ENCODE measurements at regions not wholly inside any gene's neighbourhood (a gene's known extent, or its start where the extent isn't known, plus 50 kb on each side); places are given as distances from the start of the nearest gene placed in this dataset.

GRCh38 chr16:80063031-80063712, 462.6 kb upstream of the MAF start:
- TF ChIP-seq, protein P1, sequence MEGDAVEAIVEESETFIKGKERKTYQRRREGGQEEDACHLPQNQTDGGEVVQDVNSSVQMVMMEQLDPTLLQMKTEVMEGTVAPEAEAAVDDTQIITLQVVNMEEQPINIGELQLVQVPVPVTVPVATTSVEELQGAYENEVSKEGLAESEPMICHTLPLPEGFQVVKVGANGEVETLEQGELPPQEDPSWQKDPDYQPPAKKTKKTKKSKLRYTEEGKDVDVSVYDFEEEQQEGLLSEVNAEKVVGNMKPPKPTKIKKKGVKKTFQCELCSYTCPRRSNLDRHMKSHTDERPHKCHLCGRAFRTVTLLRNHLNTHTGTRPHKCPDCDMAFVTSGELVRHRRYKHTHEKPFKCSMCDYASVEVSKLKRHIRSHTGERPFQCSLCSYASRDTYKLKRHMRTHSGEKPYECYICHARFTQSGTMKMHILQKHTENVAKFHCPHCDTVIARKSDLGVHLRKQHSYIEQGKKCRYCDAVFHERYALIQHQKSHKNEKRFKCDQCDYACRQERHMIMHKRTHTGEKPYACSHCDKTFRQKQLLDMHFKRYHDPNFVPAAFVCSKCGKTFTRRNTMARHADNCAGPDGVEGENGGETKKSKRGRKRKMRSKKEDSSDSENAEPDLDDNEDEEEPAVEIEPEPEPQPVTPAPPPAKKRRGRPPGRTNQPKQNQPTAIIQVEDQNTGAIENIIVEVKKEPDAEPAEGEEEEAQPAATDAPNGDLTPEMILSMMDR (IDR thresholded peaks at IDR 0.05): no peak
- TF ChIP-seq POLR2A (IDR thresholded peaks at IDR 0.05; ENCODE audit: low read depth): no peak
- TF ChIP-seq EP300 (IDR thresholded peaks at IDR 0.05): no peak

Data from esophagus muscularis mucosa (tissue), 4 donors.